ENCODE measurements at regions not wholly inside any gene's neighbourhood (a gene's known extent, or its start where the extent isn't known, plus 50 kb on each side); places are given as distances from the start of the nearest gene placed in this dataset.

DNA sequence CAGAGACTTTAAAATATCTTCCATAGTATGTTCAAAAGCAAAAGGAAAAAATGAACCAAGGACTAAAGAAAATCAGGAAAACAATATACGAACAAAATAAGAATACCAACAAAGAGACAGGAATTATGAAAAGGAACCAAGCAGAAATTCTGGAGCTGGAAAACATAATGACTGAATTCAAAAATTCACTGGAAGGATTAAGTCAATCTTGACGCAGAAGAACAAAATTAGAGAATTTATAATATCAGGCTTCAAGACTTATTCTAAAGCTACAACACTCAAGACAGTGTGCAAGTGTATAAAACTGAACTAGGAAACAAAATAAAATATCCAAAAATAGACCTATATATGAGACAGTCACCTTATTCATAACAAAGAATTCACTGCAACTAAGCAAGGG is 56.9 kb upstream of the GYPC start:
- ChIA-PET CTCF (no interaction called here), POLR2A (no interaction called here)

DNA sequence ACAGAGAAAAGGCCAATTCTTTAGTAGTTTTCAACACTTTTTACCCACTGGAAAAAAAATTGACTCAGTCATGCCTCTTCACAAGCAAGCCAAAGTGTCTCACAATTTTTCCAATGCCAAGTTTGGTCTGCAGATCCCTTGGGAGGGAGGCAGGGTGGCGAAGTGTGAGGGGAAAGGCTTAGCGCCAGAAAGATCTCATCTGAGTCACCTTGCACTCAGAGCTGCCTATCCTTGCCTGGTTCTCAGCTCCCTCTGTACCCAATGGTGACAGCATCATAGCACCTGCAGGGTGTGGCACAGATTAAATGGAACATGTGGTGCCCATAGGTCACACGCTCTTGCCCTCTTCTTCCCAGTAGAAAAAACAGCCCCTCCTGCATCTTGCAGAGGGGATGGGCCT is 55.2 kb upstream of the GYPC start:
- POLR2A ChIA-PET = no interaction called here

GRCh38 chr2:126602334-126602733 is 53.6 kb upstream of the GYPC start:
- POLR2A ChIA-PET = no interaction called here
- CTCF ChIA-PET = no interaction called here

More for the DNA sequence above, 55.2 kb upstream of the GYPC start:
- CTCF ChIA-PET = no interaction called here
